IPS DF 19.7 (cell line): ENCODE measurements at regions not wholly inside any gene's neighbourhood (a gene's known extent, or its start where the extent isn't known, plus 50 kb on each side); places are given as distances from the start of the nearest gene placed in this dataset.
"Not testable (repeated sequence)": the region's sequence is repeated elsewhere in the genome, so short reads cannot be mapped to it uniquely, and the experiment has no call there.

Experiments used
- DNase-seq: peaks from one replicate; pipeline ENCODE4 v3.0.0-alpha.2; 2013; ENCODE audit warnings: low read depth, low spot score

GRCh38 chr6:119890470-119890869, 540.9 kb upstream of the MAN1A1 start:
- DNase-seq = no peak

DNA sequence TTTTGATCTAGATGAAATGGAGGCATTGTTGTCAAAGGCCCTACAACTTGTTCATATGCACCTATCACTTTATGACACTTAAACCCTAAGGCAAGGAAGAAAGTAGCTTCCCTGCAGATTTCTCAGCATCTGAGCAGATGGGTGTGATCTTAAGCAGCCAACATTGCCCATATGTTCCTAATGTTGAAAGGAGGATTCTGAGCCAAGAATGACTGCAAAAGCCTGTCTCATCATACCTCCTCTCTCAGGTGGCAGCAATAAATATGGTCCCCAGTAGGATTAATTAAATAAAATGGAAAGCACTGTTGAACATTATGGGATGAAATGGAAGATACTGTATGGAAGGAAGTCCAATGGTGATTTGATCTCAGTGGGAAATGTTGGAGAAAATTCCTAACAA, 538.1 kb upstream of the MAN1A1 start:
- no peak for DNase-seq

- no peak for DNase-seq
Measured at GRCh38 chr6:119881416-119881815, 531.9 kb upstream of the MAN1A1 start.

GRCh38 chr6:119880840-119881239, 531.3 kb upstream of the MAN1A1 start:
- no peak for DNase-seq

GRCh38 chr6:119879731-119880130, 530.2 kb upstream of the MAN1A1 start:
- no peak for DNase-seq

GRCh38 chr6:119874381-119874780, 524.8 kb upstream of the MAN1A1 start:
- no peak for DNase-seq

DNA sequence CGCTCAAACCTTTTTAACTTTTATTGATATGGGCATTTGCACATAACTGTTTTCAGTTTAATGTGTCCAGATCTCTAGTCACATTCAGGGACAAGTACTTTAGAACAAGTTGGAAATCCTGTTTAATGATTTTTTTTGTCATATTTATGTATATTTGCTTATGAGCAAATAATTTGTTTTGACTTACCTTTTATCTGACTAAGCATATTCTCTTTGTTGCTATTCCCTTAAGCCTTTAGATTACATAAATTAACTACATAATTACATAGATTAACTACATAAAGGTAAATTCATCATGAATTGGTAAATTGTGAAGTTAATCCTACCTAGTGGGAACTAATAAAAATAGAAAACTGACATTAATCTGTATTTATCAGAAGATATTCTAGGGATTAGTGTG, 523.5 kb upstream of the MAN1A1 start:
- no peak for DNase-seq

DNA sequence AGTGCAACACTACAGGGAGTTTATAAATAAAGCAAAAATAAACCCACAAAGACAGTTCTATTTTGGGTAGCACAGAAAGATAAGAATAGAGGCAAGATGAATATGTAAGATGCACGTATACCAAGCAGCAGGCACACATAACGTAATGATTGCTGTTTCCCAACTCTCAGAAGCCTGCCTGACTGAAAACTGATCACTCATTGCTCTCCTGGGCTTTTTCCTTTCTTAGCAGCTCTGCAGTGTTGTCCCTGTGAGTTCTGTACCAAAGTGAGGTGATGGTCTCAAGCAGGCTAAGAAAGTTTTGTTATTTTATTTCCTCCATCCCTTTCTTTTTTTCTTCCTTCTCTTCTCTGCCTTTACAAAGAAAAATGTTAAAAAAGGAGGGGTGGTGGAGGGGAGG, 522.0 kb upstream of the MAN1A1 start:
- DNase-seq = no peak

DNA sequence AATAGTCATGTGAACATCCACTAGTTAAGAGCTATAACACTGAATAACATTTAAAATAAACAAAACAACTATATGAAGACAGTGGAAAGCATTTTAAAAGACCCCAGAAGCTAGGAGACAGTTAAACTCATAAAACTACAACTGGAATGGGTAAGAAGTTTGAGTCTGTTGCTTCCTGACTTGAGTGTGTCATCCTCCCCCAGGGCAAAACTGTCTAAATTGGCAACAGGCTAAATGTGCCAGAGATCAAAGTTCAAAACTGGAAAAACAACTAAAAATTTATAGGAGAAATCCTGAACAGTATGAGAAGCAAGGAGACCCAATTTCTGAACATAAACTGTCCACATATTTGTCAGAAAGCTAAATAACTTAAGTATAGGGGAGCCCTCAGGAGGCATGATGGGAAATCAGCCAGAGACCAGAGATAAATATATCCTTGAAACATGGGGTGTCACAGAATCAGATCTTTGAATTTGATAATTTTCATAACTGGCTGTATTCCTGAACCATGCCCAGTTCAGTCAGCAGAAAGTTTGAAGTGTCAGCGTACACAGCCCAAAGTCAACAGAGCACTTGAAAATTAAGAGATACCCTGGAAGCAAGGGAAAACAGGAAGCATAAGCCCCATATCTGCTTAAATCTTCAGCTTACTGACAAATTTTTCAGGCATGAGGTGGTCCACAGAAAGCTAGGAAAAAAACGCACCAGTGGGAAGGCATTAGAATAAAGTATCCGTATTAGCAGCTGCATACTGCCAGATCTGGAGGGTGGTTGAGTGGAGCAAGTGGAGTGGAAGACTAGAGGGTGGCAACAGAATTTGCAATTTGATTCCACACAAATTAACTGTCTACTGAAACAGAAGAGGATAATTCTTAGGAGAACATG, 516.1 kb upstream of the MAN1A1 start:
- DNase-seq = no peak

- DNase-seq = no peak
Measured at GRCh38 chr6:119862719-119863118, 513.2 kb upstream of the MAN1A1 start.

GRCh38 chr6:119858901-119859300, 509.3 kb upstream of the MAN1A1 start:
- DNase-seq = no peak

GRCh38 chr6:119856136-119856535, 506.6 kb upstream of the MAN1A1 start:
- DNase-seq = no peak

GRCh38 chr6:119848696-119849095, 499.1 kb upstream of the MAN1A1 start:
- DNase-seq = no peak

DNA sequence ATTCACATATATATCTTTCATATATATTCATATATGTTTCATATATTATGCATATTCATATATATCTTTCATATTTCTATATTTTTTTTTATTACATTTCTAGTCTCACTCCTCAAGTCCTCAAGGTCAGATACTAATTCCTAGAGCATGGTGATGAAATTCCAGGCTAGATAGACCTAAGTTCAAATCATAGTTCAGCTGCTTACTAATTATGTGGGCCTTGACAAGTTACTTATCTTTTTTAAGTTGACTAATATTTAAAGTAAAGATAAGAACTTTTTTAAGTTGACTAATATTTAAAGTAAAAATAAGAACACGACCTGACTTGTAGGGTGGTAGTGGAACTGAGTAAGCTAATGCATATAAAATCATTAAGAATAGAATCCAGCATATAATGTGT, 495.6 kb upstream of the MAN1A1 start:
- no peak for DNase-seq

- DNase-seq = no peak
Measured at GRCh38 chr6:119844387-119844786, 494.8 kb upstream of the MAN1A1 start.

DNA sequence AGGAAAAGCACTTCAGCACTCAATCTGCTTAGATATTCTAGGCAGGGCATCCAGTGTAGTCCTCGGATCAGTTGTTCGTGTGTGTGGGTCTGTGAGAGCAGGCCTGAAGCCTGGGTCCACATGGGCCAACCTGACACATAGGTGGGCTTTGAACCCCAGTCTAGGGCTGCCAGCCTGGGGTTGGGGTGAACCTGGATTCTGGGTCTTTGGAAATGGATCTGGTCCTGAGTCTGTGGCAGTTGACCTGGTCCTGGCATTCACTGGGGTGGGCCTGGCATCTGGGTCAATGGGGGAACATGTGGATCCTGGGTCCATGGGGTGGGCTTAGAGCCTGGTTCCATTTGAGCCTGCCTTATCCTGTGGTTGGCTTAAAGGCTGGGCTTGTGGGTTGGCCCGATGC, 492.6 kb upstream of the MAN1A1 start:
- DNase-seq = no peak

- DNase-seq = no peak
Measured at GRCh38 chr6:119838043-119838442, 488.5 kb upstream of the MAN1A1 start.

DNA sequence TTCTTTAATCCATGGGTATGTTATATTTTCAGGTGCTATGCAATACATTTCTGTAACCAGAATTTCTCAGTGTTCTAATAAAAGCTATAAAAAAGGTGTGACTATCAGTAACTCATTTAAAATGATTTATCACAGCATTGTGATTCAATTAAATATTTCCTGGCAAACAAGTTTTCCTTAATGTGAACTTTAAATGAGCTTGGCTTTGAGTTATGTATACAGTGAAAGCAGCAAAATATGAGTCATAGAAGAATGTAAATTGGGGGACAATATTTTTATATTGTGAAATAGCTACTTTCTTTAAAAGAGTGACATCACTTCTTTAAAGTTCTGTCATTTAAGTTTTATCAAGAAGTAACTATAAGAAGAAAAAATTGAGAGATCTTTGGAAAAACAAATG, 484.9 kb upstream of the MAN1A1 start:
- no peak for DNase-seq

DNA sequence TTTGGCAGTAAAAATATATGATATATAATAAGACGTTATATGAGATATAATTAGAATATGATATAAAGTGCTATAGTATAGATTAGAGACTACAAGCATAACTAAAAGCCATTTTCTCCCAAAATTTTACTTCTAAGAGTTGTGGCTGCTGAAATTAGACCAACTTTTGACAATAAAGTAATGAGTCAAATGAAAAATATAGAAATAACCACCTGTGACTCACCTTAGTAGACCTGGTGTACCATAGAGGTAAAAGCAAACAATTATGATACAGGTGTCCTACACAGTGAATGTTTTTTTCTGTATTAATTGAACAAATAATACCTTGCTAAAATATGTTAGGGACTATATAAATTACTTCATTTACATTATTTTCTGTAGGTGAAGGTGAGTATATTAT, 482.9 kb upstream of the MAN1A1 start:
- no peak for DNase-seq

- no peak for DNase-seq
Measured at GRCh38 chr6:119830494-119831295, 481.1 kb upstream of the MAN1A1 start.

GRCh38 chr6:119830069-119830468, 480.5 kb upstream of the MAN1A1 start:
- DNase-seq = no peak

GRCh38 chr6:119829499-119829898, 479.9 kb upstream of the MAN1A1 start:
- DNase-seq = not testable (repeated sequence)

- no peak for DNase-seq
Measured at GRCh38 chr6:119829006-119829405, 479.4 kb upstream of the MAN1A1 start.
